ENCODE measurements at regions not wholly inside any gene's neighbourhood (a gene's known extent, or its start where the extent isn't known, plus 50 kb on each side); places are given as distances from the start of the nearest gene placed in this dataset.

GRCh38 chr5:100479079-100479688 lies 56.0 kb upstream of the FAM174A start:
- intact Hi-C loops (cut with micrococcal nuclease): no loop called here

GRCh38 chr5:100472091-100472490 lies 63.1 kb upstream of the FAM174A start:
- intact Hi-C loops (cut with micrococcal nuclease): no loop called here
- H3K4me1 Mint-ChIP-seq: no peaks in the 10 kb centered on the region
- no peaks in the 10 kb centered on the region for H3K27me3 Mint-ChIP-seq
- H3K9me3 Mint-ChIP-seq: no peaks in the 10 kb centered on the region
- no peak overlapping the region for H3K27ac Mint-ChIP-seq
- no peak overlapping the region for H3K4me3 Mint-ChIP-seq
- DNase-seq: no peak
- H3K36me3 Mint-ChIP-seq (ENCODE audit: low read depth): no peaks in the 10 kb centered on the region

More at GRCh38 chr5:100479079-100479688, 56.0 kb upstream of the FAM174A start:
- Mint-ChIP-seq H3K27ac (no peak overlapping the region), H3K9me3 (no peaks in the 10 kb centered on the region), H3K27me3 (peaks cover 4% of the 10 kb centered on the region), H3K4me1 (no peaks in the 10 kb centered on the region), H3K36me3 (ENCODE audit: low read depth) (no peaks in the 10 kb centered on the region), H3K4me3 (no peak overlapping the region)
- peak; percentile 60 for DNase-seq

- Mint-ChIP-seq H3K36me3 (ENCODE audit: low read depth) (no peaks in the 10 kb centered on the region), H3K4me3 (no peak overlapping the region), H3K27me3 (no peaks in the 10 kb centered on the region), H3K9me3 (no peaks in the 10 kb centered on the region), H3K4me1 (no peaks in the 10 kb centered on the region), H3K27ac (no peak overlapping the region)
- no peak for DNase-seq
- intact Hi-C loops (cut with micrococcal nuclease): no loop called here
Measured at GRCh38 chr5:100469767-100470166, 65.4 kb upstream of the FAM174A start.

- peaks cover 3% of the 10 kb centered on the region for H3K9me3 Mint-ChIP-seq
- H3K27me3 Mint-ChIP-seq: no peaks in the 10 kb centered on the region
- H3K27ac Mint-ChIP-seq: no peak overlapping the region
- H3K4me3 Mint-ChIP-seq: no peak overlapping the region
- H3K36me3 Mint-ChIP-seq (ENCODE audit: low read depth): no peaks in the 10 kb centered on the region
- intact Hi-C loops (cut with micrococcal nuclease): no loop called here
- H3K4me1 Mint-ChIP-seq: no peaks in the 10 kb centered on the region
- no peak for DNase-seq
Measured at GRCh38 chr5:100464418-100464817, 70.8 kb upstream of the FAM174A start.

GRCh38 chr5:100456615-100457014 lies 78.6 kb upstream of the FAM174A start:
- Mint-ChIP-seq H3K36me3 (ENCODE audit: low read depth) (no peaks in the 10 kb centered on the region), H3K9me3 (peaks cover 3% of the 10 kb centered on the region), H3K27ac (no peak overlapping the region), H3K4me3 (no peak overlapping the region), H3K27me3 (no peaks in the 10 kb centered on the region), H3K4me1 (no peaks in the 10 kb centered on the region)
- intact Hi-C loops (cut with micrococcal nuclease): no loop called here
- DNase-seq: no peak

- H3K36me3 Mint-ChIP-seq (ENCODE audit: low read depth): no peaks in the 10 kb centered on the region
- H3K9me3 Mint-ChIP-seq: no peaks in the 10 kb centered on the region
- H3K4me1 Mint-ChIP-seq: no peaks in the 10 kb centered on the region
- H3K4me3 Mint-ChIP-seq: no peak overlapping the region
- no peak for DNase-seq
- intact Hi-C loops (cut with micrococcal nuclease): no loop called here
- no peak overlapping the region for H3K27ac Mint-ChIP-seq
- no peaks in the 10 kb centered on the region for H3K27me3 Mint-ChIP-seq
Measured at GRCh38 chr5:100452126-100452525, 83.0 kb upstream of the FAM174A start.

- Mint-ChIP-seq H3K27me3 (no peaks in the 10 kb centered on the region), H3K4me3 (no peak overlapping the region), H3K9me3 (no peaks in the 10 kb centered on the region), H3K36me3 (ENCODE audit: low read depth) (no peaks in the 10 kb centered on the region), H3K27ac (no peak overlapping the region), H3K4me1 (peaks cover 2% of the 10 kb centered on the region)
- intact Hi-C loops (cut with micrococcal nuclease): no loop called here
- DNase-seq: no peak
Measured at GRCh38 chr5:100448111-100448528, 87.1 kb upstream of the FAM174A start.

- H3K27ac Mint-ChIP-seq: no peak overlapping the region
- no peaks in the 10 kb centered on the region for H3K9me3 Mint-ChIP-seq
- no peaks in the 10 kb centered on the region for H3K27me3 Mint-ChIP-seq
- H3K4me3 Mint-ChIP-seq: no peak overlapping the region
- no peaks in the 10 kb centered on the region for H3K36me3 Mint-ChIP-seq (ENCODE audit: low read depth)
- DNase-seq: no peak
- peaks cover 2% of the 10 kb centered on the region for H3K4me1 Mint-ChIP-seq
- intact Hi-C loops (cut with micrococcal nuclease): no loop called here
Measured at GRCh38 chr5:100446879-100447430, 88.2 kb upstream of the FAM174A start.

GRCh38 chr5:100444961-100445360 lies 90.2 kb upstream of the FAM174A start:
- intact Hi-C loops (cut with micrococcal nuclease): no loop called here
- H3K36me3 Mint-ChIP-seq (ENCODE audit: low read depth): no peaks in the 10 kb centered on the region
- no peaks in the 10 kb centered on the region for H3K27me3 Mint-ChIP-seq
- DNase-seq: no peak
- peaks cover 2% of the 10 kb centered on the region for H3K4me1 Mint-ChIP-seq
- H3K4me3 Mint-ChIP-seq: no peak overlapping the region
- H3K9me3 Mint-ChIP-seq: no peaks in the 10 kb centered on the region
- H3K27ac Mint-ChIP-seq: no peak overlapping the region

- Mint-ChIP-seq H3K9me3 (no peaks in the 10 kb centered on the region), H3K27ac (no peak overlapping the region), H3K4me3 (no peak overlapping the region), H3K4me1 (no peaks in the 10 kb centered on the region), H3K27me3 (no peaks in the 10 kb centered on the region), H3K36me3 (ENCODE audit: low read depth) (no peaks in the 10 kb centered on the region)
- intact Hi-C loops (cut with micrococcal nuclease): no loop called here
- no peak for DNase-seq
Measured at GRCh38 chr5:100434815-100435214, 100.4 kb upstream of the FAM174A start.

GRCh38 chr5:100432741-100433140 lies 102.4 kb upstream of the FAM174A start:
- DNase-seq: no peak
- intact Hi-C loops (cut with micrococcal nuclease): no loop called here

GRCh38 chr5:100430268-100431195 lies 104.6 kb upstream of the FAM174A start:
- H3K4me1 Mint-ChIP-seq: no peaks in the 10 kb centered on the region
- H3K9me3 Mint-ChIP-seq: no peaks in the 10 kb centered on the region
- no peak overlapping the region for H3K27ac Mint-ChIP-seq
- no peaks in the 10 kb centered on the region for H3K27me3 Mint-ChIP-seq
- intact Hi-C loops (cut with micrococcal nuclease): loop anchor here (1.0 kb wide), 2 partner anchors 615 to 1248 kb away; no protein-coding TSS in a partner anchor
- no peaks in the 10 kb centered on the region for H3K36me3 Mint-ChIP-seq (ENCODE audit: low read depth)
- peak; percentile 83 for DNase-seq
- no peak overlapping the region for H3K4me3 Mint-ChIP-seq

More at GRCh38 chr5:100432741-100433140, 102.4 kb upstream of the FAM174A start:
- H3K27ac Mint-ChIP-seq: no peak overlapping the region
- H3K4me1 Mint-ChIP-seq: no peaks in the 10 kb centered on the region
- H3K4me3 Mint-ChIP-seq: no peak overlapping the region
- no peaks in the 10 kb centered on the region for H3K27me3 Mint-ChIP-seq
- no peaks in the 10 kb centered on the region for H3K9me3 Mint-ChIP-seq
- H3K36me3 Mint-ChIP-seq (ENCODE audit: low read depth): no peaks in the 10 kb centered on the region

GRCh38 chr5:100424787-100425186 lies 110.4 kb upstream of the FAM174A start:
- Mint-ChIP-seq H3K9me3 (no peaks in the 10 kb centered on the region), H3K27me3 (no peaks in the 10 kb centered on the region), H3K36me3 (ENCODE audit: low read depth) (no peaks in the 10 kb centered on the region), H3K4me3 (no peak overlapping the region), H3K27ac (no peak overlapping the region), H3K4me1 (no peaks in the 10 kb centered on the region)
- no peak for DNase-seq
- intact Hi-C loops (cut with micrococcal nuclease): loop anchor here (5.0 kb wide), 1 partner anchor 608 kb away; no protein-coding TSS in a partner anchor

- no peak overlapping the region for H3K4me3 Mint-ChIP-seq
- H3K4me1 Mint-ChIP-seq: no peaks in the 10 kb centered on the region
- no peaks in the 10 kb centered on the region for H3K9me3 Mint-ChIP-seq
- H3K36me3 Mint-ChIP-seq (ENCODE audit: low read depth): no peaks in the 10 kb centered on the region
- no peak for DNase-seq
- H3K27ac Mint-ChIP-seq: no peak overlapping the region
- intact Hi-C loops (cut with micrococcal nuclease): no loop called here
- no peaks in the 10 kb centered on the region for H3K27me3 Mint-ChIP-seq
Measured at GRCh38 chr5:100424017-100424416, 111.2 kb upstream of the FAM174A start.

Measured in activated CD4-positive, alpha-beta T cell treated with anti-CD3 and anti-CD28 coated beads, Interleukin-2, amount 10 ng/mL, durations not matched to agents 24 days and 14 days (primary cell).